Osteoblast (primary cell): ENCODE measurements at regions not wholly inside any gene's neighbourhood (a gene's known extent, or its start where the extent isn't known, plus 50 kb on each side); places are given as distances from the start of the nearest gene placed in this dataset. TPM values are rescaled to one million over a fixed set of nuclear protein-coding genes. Genes with fewer than 3 reads are reported as not detected.

ENCODE experiments used
- DNase-seq: peaks from one replicate; pipeline ENCODE4 v3.0.0; 2011; ENCODE audit warnings: low spot score, mixed read lengths; ENCODE audit not compliant: insufficient read length; ENCODE audit errors: missing footprints
- H2AFZ ChIP-seq: 2 replicates; pipeline ENCODE4 v1.6.0; 2011; ENCODE audit warnings: mild to moderate bottlenecking, low read length
- H3K27ac ChIP-seq: 2 replicates; pipeline ENCODE4 v1.5.1; 2011; ENCODE audit warnings: mild to moderate bottlenecking, low read depth, low read length, moderate library complexity
- H3K27me3 ChIP-seq: 2 replicates; pipeline ENCODE4 v1.6.0; 2012; ENCODE audit warnings: mild to moderate bottlenecking, control low read depth, inconsistent platforms, low read length, moderate library complexity; ENCODE audit not compliant: insufficient read depth
- H3K36me3 ChIP-seq: 2 replicates; pipeline ENCODE4 v1.5.1; 2011; ENCODE audit warnings: mild to moderate bottlenecking, low read length, control low read depth, moderate library complexity; ENCODE audit not compliant: insufficient read depth
- H3K4me1 ChIP-seq: 2 replicates; pipeline ENCODE4 v1.5.1; 2011; ENCODE audit warnings: mild to moderate bottlenecking, low read length, control low read depth, moderate library complexity; ENCODE audit not compliant: insufficient read depth
- H3K4me2 ChIP-seq: 2 replicates; pipeline ENCODE4 v1.6.0; 2011; ENCODE audit warnings: mild to moderate bottlenecking, low read length; ENCODE audit not compliant: insufficient read depth
- H3K4me3 ChIP-seq: fragments of 200-600 bp; sonication (generic); 3 replicates; pipeline ENCODE4 v1.5.1; 2012; ENCODE audit warnings: mild to moderate bottlenecking, low read length, inconsistent platforms; ENCODE audit not compliant: insufficient read depth
- H3K79me2 ChIP-seq: 2 replicates; pipeline ENCODE4 v1.6.0; 2012; ENCODE audit warnings: mild to moderate bottlenecking, low read length, control low read depth, inconsistent platforms; ENCODE audit not compliant: insufficient read depth
- H3K9me3 ChIP-seq: 2 replicates; pipeline ENCODE4 v1.5.1; 2011; ENCODE audit warnings: low read depth, low read length, control low read depth
- H4K20me1 ChIP-seq: 2 replicates; pipeline ENCODE4 v1.6.0; 2012; ENCODE audit warnings: mild to moderate bottlenecking, low read length, control low read depth; ENCODE audit not compliant: insufficient read depth
- small RNA-seq: library from RNA; depleted of rRNA; stranded (forward); fragments of <200 nt; gene quantifications from one replicate; pipeline ENCODE3, GENCODE V24; 2012
- TF ChIP-seq, protein P1 (sequence below): IDR thresholded peaks from 2 replicates; pipeline ENCODE4 v1.5.1; 2011; ENCODE audit warnings: mild to moderate bottlenecking, low read depth, low read length, moderate library complexity; ENCODE audit errors: extremely low read depth

DNA sequence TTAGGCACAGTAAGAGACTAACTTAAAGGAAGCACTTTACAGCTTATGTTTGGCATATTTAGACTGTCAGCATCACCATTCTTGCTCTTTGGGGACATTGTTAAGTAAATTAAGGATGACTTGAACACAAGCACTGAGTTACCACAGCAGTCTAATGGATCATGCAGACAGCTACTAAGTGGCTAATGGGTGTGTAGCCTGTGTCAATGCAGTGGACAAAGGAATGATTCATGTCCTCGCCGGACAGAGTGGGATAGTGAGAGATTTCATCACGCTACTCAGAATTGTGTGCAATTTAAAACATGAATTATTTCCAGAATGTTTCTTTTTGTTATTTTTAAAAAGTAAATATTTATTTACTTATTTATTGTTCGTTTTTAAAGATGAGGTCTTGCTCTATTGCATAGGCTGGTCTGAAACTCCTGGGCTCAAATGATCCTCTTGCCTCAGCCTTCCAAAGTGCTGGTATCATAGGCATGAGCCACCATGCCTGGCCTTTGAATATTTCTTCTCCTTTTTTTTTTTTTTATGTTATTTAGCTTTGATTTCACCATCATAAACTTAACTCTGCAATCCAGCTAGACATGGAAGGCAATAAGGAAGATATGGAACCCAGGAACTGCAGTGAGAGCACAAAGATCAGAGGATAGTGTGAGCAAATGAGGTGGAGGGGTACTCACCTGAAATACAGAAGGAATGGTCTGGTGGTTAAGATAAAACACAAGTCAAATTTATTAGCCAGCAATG, 53.0 kb upstream of the KLF4 start:
- TF ChIP-seq, protein P1, sequence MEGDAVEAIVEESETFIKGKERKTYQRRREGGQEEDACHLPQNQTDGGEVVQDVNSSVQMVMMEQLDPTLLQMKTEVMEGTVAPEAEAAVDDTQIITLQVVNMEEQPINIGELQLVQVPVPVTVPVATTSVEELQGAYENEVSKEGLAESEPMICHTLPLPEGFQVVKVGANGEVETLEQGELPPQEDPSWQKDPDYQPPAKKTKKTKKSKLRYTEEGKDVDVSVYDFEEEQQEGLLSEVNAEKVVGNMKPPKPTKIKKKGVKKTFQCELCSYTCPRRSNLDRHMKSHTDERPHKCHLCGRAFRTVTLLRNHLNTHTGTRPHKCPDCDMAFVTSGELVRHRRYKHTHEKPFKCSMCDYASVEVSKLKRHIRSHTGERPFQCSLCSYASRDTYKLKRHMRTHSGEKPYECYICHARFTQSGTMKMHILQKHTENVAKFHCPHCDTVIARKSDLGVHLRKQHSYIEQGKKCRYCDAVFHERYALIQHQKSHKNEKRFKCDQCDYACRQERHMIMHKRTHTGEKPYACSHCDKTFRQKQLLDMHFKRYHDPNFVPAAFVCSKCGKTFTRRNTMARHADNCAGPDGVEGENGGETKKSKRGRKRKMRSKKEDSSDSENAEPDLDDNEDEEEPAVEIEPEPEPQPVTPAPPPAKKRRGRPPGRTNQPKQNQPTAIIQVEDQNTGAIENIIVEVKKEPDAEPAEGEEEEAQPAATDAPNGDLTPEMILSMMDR, result no peak
- no peaks in the 10 kb centered on the region for H3K27me3 ChIP-seq
- no peak overlapping the region for H3K4me2 ChIP-seq
- no peaks in the 10 kb centered on the region for H3K36me3 ChIP-seq
- H4K20me1 ChIP-seq, result no peaks in the 10 kb centered on the region
- no peaks in the 10 kb centered on the region for H3K79me2 ChIP-seq
- no peak overlapping the region for H3K27ac ChIP-seq
- H2AFZ ChIP-seq, result no peak overlapping the region
- H3K4me1 ChIP-seq, result peaks cover under 1% of the 10 kb centered on the region
- H3K9me3 ChIP-seq, result no peaks in the 10 kb centered on the region
- H3K4me3 ChIP-seq, result no peak overlapping the region
- no peak for DNase-seq

DNA sequence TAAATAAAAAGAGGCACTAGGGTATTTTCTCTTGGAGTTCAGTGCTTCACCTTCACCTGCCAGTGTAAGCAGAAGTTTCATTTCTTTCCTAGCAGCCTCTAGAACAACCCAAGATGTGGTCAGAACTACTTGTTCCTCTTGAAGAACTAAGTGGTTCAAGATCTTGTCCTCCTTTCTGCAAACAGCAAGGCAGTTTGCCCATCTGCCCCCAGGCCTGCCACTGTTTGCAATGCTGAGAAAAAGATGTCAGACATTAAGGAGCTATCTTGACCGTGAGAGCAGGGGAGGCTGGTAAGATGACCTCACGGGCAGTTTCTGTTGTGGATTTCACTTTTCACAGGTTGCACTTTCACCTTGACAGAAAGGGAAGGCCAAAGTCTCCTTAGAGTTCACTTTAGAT, 52.0 kb upstream of the KLF4 start:
- Histone ChIP-seq H3K36me3 (no peaks in the 10 kb centered on the region), H3K4me2 (no peak overlapping the region), H3K27ac (no peak overlapping the region), H3K4me1 (no peaks in the 10 kb centered on the region), H2AFZ (no peak overlapping the region), H3K27me3 (no peaks in the 10 kb centered on the region), H4K20me1 (no peaks in the 10 kb centered on the region), H3K9me3 (no peaks in the 10 kb centered on the region), H3K4me3 (no peak overlapping the region), H3K79me2 (no peaks in the 10 kb centered on the region)
- TF ChIP-seq, protein P1, result no peak
- DNase-seq, result no peak

DNA sequence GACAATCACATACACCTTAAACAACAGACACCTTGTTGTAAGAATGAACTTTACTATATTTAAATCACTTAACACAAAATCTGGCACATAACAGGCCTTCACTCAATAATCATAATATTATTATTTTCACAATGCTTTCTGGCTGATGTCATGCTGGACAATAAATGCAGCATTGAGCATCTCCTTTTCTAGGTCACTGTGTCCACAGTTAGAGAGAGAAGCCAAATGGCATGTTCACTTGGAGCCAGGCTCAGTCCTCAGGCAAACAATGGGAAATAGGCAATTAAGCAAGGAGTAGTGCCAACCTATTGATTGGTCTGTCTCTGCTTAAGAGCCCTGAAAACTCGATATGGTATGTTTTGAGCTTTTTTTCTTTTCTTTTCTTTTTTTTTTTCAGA, 50.6 kb upstream of the KLF4 start:
- Histone ChIP-seq H3K9me3 (no peaks in the 10 kb centered on the region), H3K36me3 (no peaks in the 10 kb centered on the region), H2AFZ (no peak overlapping the region), H3K27ac (no peak overlapping the region), H3K4me1 (no peaks in the 10 kb centered on the region), H3K79me2 (no peaks in the 10 kb centered on the region), H3K4me3 (no peak overlapping the region), H3K27me3 (no peaks in the 10 kb centered on the region), H3K4me2 (no peak overlapping the region), H4K20me1 (no peaks in the 10 kb centered on the region)
- no peak for DNase-seq
- TF ChIP-seq, protein P1, result no peak

DNA sequence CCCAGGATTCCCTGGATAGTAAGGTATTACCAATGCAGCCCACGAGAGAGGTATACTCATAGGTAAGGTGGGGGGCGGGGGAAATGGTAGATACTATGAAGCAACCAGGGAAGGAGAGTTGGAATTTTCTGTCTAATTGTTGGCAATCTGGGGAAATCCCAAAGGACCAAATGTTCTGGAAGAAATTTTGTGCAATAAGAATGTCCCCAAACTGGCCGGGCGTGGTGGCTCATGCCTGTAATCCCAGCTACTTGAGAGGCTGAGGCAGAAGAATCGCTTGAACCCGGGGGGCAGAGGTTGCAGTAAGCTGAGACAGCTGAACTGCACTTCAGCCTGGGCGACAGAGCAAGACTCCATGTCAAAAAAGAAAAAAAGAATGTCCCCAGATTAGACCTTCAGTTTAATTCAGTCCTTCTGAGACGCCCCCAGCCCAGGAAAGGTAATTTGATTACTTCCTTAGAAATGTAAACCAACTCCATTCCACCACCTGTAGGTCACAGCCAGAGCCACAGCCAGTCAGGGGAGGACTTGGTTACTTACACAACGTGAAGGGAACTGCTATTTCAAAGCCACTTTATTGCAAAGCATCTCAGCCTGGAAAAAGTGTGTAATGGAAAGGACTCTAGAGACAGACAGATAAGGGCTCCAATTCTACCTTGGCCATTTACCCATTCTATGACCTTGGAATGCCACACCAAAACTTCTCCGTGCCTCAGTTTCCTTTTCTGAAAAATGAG, 50.0 kb upstream of the KLF4 start:
- H3K79me2 ChIP-seq, result no peaks in the 10 kb centered on the region
- H3K4me3 ChIP-seq, result no peak overlapping the region
- H2AFZ ChIP-seq, result no peak overlapping the region
- no peaks in the 10 kb centered on the region for H3K4me1 ChIP-seq
- no peaks in the 10 kb centered on the region for H4K20me1 ChIP-seq
- TF ChIP-seq, protein P1, result no peak
- no peak for DNase-seq
- no peak overlapping the region for H3K4me2 ChIP-seq
- H3K27me3 ChIP-seq, result no peaks in the 10 kb centered on the region
- H3K36me3 ChIP-seq, result no peaks in the 10 kb centered on the region
- H3K9me3 ChIP-seq, result no peaks in the 10 kb centered on the region
- no peak overlapping the region for H3K27ac ChIP-seq

Small RNAs in the stretch of these regions (small RNA-seq; reads per million reads assigned to genes)
- gene RN7SL659P (not detected), gene RNA5SP293 (not detected), gene RNU6-1064P (not detected), gene RNU6-996P (not detected)
